ENCODE measurements at regions not wholly inside any gene's neighbourhood (a gene's known extent, or its start where the extent isn't known, plus 50 kb on each side); places are given as distances from the start of the nearest gene placed in this dataset.

GRCh38 chr2:60303680-60304079, 249.8 kb downstream of the BCL11A start:
- no peak for TF ChIP-seq POLR2AphosphoS5 (IDR thresholded peaks at IDR 0.05; ENCODE audit: low read length)
- TF ChIP-seq MXI1 (IDR thresholded peaks at IDR 0.05; ENCODE audit: low read depth, low read length): no peak
- TF ChIP-seq CTCF (IDR thresholded peaks at IDR 0.05 in 2 of 3, conservative IDR thresholded peaks at IDR 0.05 in 1 of 3; ENCODE audit: control insufficient read depth in 2 of 3, extremely low read depth in 1 of 3, insufficient read depth in 1 of 3, low read depth in 3 of 3, low read length in 3 of 3): no peak
- TF ChIP-seq EZH2 (IDR thresholded peaks at IDR 0.05; ENCODE audit: borderline replicate concordance, control insufficient read depth, low read depth, low read length): no peak
- TF ChIP-seq SUPT20H (IDR thresholded peaks at IDR 0.05; ENCODE audit: borderline replicate concordance, control insufficient read depth, low read depth, low read length): no peak
- TF ChIP-seq SMC3 (IDR thresholded peaks at IDR 0.05; ENCODE audit: borderline replicate concordance, low read length): no peak
- no peak for TF ChIP-seq KDM1A (IDR thresholded peaks at IDR 0.05; ENCODE audit: borderline replicate concordance)
- no peak for TF ChIP-seq BCL3 (IDR thresholded peaks at IDR 0.05; ENCODE audit: borderline replicate concordance, insufficient read depth, low read depth, low read length, poor library complexity, severe bottlenecking)
- TF ChIP-seq BACH1 (IDR thresholded peaks at IDR 0.05; ENCODE audit: borderline replicate concordance): no peak
- TF ChIP-seq EP300 (IDR thresholded peaks at IDR 0.05; ENCODE audit: borderline replicate concordance in 1 of 2, control insufficient read depth in 1 of 2, low read depth in 2 of 2, low read length in 2 of 2): no peak
- TF ChIP-seq, protein P1, sequence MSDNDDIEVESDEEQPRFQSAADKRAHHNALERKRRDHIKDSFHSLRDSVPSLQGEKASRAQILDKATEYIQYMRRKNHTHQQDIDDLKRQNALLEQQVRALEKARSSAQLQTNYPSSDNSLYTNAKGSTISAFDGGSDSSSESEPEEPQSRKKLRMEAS (IDR thresholded peaks at IDR 0.05; ENCODE audit: low read depth, low read length): no peak
- no peak for TF ChIP-seq E4F1 (IDR thresholded peaks at IDR 0.05; ENCODE audit: borderline replicate concordance, partially characterized antibody)

Measured in GM12878 (cell line).